HCT116 (cell line): ENCODE measurements at regions not wholly inside any gene's neighbourhood (a gene's known extent, or its start where the extent isn't known, plus 50 kb on each side); places are given as distances from the start of the nearest gene placed in this dataset.

Source experiments
- ATAC-seq: fragments of 200-7000 bp; cut with Tn5 transposase; 2 replicates; pipeline ENCODE4 v1.9.1; 2020; ENCODE audit warnings: mild to moderate bottlenecking, moderate library complexity
- BruUV-seq: library from RNA; stranded (reverse); fragments of 400-500 nt; replicated peaks from 2 replicates; lab custom pipeline; 2021; lab: Mats Ljungman, UMichigan
- CTCF ChIA-PET: fragments of 300-600 bp; sonication (Branson Sonifier 250); formaldehyde crosslinking; loops from one replicate; lab custom pipeline; 2021; ENCODE audit warnings: antibody characterized with exemption; lab: Charles Lee
- POLR2A ChIA-PET: fragments of 300-600, 350-600 bp; sonication (Branson Sonifier 250); formaldehyde crosslinking; loops from one replicate; lab custom pipeline; 2021; ENCODE audit warnings: antibody characterized with exemption; lab: Charles Lee
- RAD21 ChIA-PET, 2 experiments: fragments of 300-600 bp; sonication (Branson Sonifier 250); formaldehyde crosslinking; loops; one replicate each; lab custom pipeline; 2023; ENCODE audit warnings: low total read pairs in 2 of 2; ENCODE audit not compliant: uncharacterized antibody in 2 of 2, unreplicated experiment in 2 of 2, low non-redundant PET in 1 of 2; lab: Charles Lee
- DNase-seq: peaks from one replicate; pipeline ENCODE4 v3.0.0-alpha.2; 2010; ENCODE audit warnings: low read depth, low spot score
- H2AFZ ChIP-seq: fragments of 200-600 bp; shearing (Covaris generic), sonication (generic); 2 replicates; pipeline ENCODE4 v1.6.1; 2017; ENCODE audit warnings: low read depth, mixed run types, mixed read lengths, antibody characterized with exemption, low read length; ENCODE audit not compliant: poor library complexity, severe bottlenecking
- H3K27ac ChIP-seq: 2 replicates; pipeline ENCODE4 v1.5.1; 2012; ENCODE audit warnings: low read depth, low read length
- H3K27me3 ChIP-seq: fragments of 200-600 bp; sonication (generic); 2 replicates; pipeline ENCODE4 v1.6.1; 2016; ENCODE audit warnings: mixed run types, low read length, mixed read lengths; ENCODE audit not compliant: insufficient read depth
- H3K36me3 ChIP-seq, 2 experiments: fragments of 200-500 bp in 1 of 2; fragments of 200-600 bp in 1 of 2; sonication (Bioruptor generic) in 1 of 2; sonication (generic) in 1 of 2; 2 replicates each; pipeline versions ENCODE4 v1.5.1 to v1.6.1; 2014 to 2016; ENCODE audit warnings: low read length in 2 of 2, inconsistent platforms in 1 of 2, mixed read lengths in 1 of 2, mixed run types in 1 of 2; ENCODE audit not compliant: insufficient read depth in 2 of 2, control insufficient read depth in 1 of 2
- H3K4me1 ChIP-seq, 2 experiments: fragments of 200-600 bp in 1 of 2; sonication (generic) in 1 of 2; 2 replicates each; pipeline versions ENCODE4 v1.5.1 to v1.6.1; 2012 to 2017; ENCODE audit warnings: low read length in 2 of 2, inconsistent platforms in 1 of 2, mild to moderate bottlenecking in 1 of 2, mixed read lengths in 1 of 2, mixed run types in 1 of 2, moderate library complexity in 1 of 2; ENCODE audit not compliant: insufficient read depth in 2 of 2, control insufficient read depth in 1 of 2
- H3K4me2 ChIP-seq: fragments of 200-600 bp; sonication (generic); 2 replicates; pipeline ENCODE4 v1.6.1; 2017; ENCODE audit warnings: mixed run types, low read length, mixed read lengths
- H3K4me3 ChIP-seq, 2 experiments: fragments of 200-600 bp in 1 of 2; sonication (generic) in 1 of 2; replicated peaks in 1 of 2; 2 replicates each; pipeline ENCODE4 v1.5.1; 2011 to 2016; ENCODE audit warnings: low read length in 2 of 2, control low read depth in 1 of 2, low read depth in 1 of 2, mild to moderate bottlenecking in 1 of 2, mixed read lengths in 1 of 2, mixed run types in 1 of 2
- H3K79me2 ChIP-seq: fragments of 200-600 bp; sonication (generic); 2 replicates; pipeline ENCODE4 v1.6.1; 2017; ENCODE audit warnings: mild to moderate bottlenecking, mixed run types, low read length, moderate library complexity, mixed read lengths; ENCODE audit not compliant: insufficient read depth
- H3K9ac ChIP-seq: fragments of 200-600 bp; sonication (generic); 2 replicates; pipeline ENCODE4 v1.6.1; 2016; ENCODE audit warnings: low read length, mixed read lengths
- H3K9me2 ChIP-seq: fragments of 200-600 bp; sonication (generic), shearing (Covaris generic); 2 replicates; pipeline ENCODE4 v1.6.1; 2017; ENCODE audit warnings: mixed run types, mild to moderate bottlenecking, moderate library complexity; ENCODE audit not compliant: insufficient read depth
- H3K9me3 ChIP-seq, 2 experiments: fragments of 200-500 bp in 1 of 2; fragments of 200-600 bp in 1 of 2; sonication (Bioruptor generic) in 1 of 2; sonication (generic) in 1 of 2; 2 replicates each; pipeline ENCODE4 v1.6.1; 2014 to 2017; ENCODE audit warnings: low read length in 2 of 2, mixed read lengths in 2 of 2, inconsistent platforms in 1 of 2, low read depth in 1 of 2, mild to moderate bottlenecking in 1 of 2, mixed run types in 1 of 2, moderate library complexity in 1 of 2; ENCODE audit not compliant: control insufficient read depth in 1 of 2, insufficient read depth in 1 of 2
- H4K20me1 ChIP-seq: fragments of 200-600 bp; sonication (generic), shearing (Covaris generic); 2 replicates; pipeline ENCODE4 v1.6.1; 2017; ENCODE audit warnings: mixed run types, mild to moderate bottlenecking, moderate library complexity; ENCODE audit not compliant: insufficient read depth
- CBX3 ChIP-seq: IDR thresholded peaks from 2 replicates; pipeline ENCODE4 v1.6.1; 2012; ENCODE audit warnings: low read depth
- ELF1 ChIP-seq: IDR thresholded peaks from 2 replicates; pipeline ENCODE4 v1.6.1; 2012; ENCODE audit warnings: low read depth, borderline replicate concordance
- FOSL1 ChIP-seq: IDR thresholded peaks from 2 replicates; pipeline ENCODE4 v1.6.1; 2012; ENCODE audit warnings: low read depth
- MAX ChIP-seq: IDR thresholded peaks from 2 replicates; pipeline ENCODE4 v1.6.1; 2012
- POLR2A ChIP-seq: IDR thresholded peaks from 2 replicates; pipeline ENCODE4 v1.7.0; 2011; ENCODE audit warnings: borderline replicate concordance; ENCODE audit not compliant: insufficient read depth, insufficient read length; ENCODE audit errors: extremely low read depth
- REST ChIP-seq: IDR thresholded peaks from 2 replicates; pipeline ENCODE4 v1.6.1; 2012; ENCODE audit warnings: low read depth
- SRF ChIP-seq: IDR thresholded peaks from 2 replicates; pipeline ENCODE4 v1.6.1; 2012; ENCODE audit warnings: low read depth
- TCF7L2 ChIP-seq: IDR thresholded peaks from 2 replicates; pipeline ENCODE4 v1.7.0; 2011; ENCODE audit warnings: borderline replicate concordance, inconsistent platforms; ENCODE audit not compliant: insufficient read depth, insufficient read length; ENCODE audit errors: extremely low read depth
- ZNF274 ChIP-seq: fragments of 200-500 bp; sonication (Bioruptor generic); IDR thresholded peaks from 2 replicates; pipeline ENCODE4 v1.6.1; 2014; ENCODE audit warnings: mild to moderate bottlenecking, low read depth, low read length, inconsistent platforms
- intact Hi-C: fragments of 100-400 bp; cut with micrococcal nuclease; formaldehyde crosslinking; loops from 2 replicates; pipeline ENCODE4 v1.10.0; 2022

- Histone ChIP-seq H3K36me3 (no peaks in the 10 kb centered on the region), H3K27me3 (no peaks in the 10 kb centered on the region), H3K4me2 (no peak overlapping the region), H3K9me2 (no peaks in the 10 kb centered on the region), H2AFZ (no peak overlapping the region), H3K4me1 (no peaks in the 10 kb centered on the region), H3K9ac (no peak overlapping the region), H3K4me3 (no peak overlapping the region)
- ChIA-PET CTCF (no interaction called here), POLR2A (no interaction called here)
- DNase-seq = no peak
- no peak for TF ChIP-seq CBX3
- no peak for TF ChIP-seq ELF1
- no peak for TF ChIP-seq FOSL1
- no peak for TF ChIP-seq REST
- TF ChIP-seq, all 23 proteins: peak for 0
- ATAC-seq = no peak
- peaks cover 10 to 35% of the 10 kb centered on the region in 2 experiments; a peak in 2 of 4 replicates for H3K9me3 ChIP-seq
- H3K27ac ChIP-seq = no peak overlapping the region
- no peaks in the 10 kb centered on the region for H4K20me1 ChIP-seq
- BruUV-seq = no TSS peak
- RAD21 ChIA-PET = no interaction called here
- H3K79me2 ChIP-seq = no peaks in the 10 kb centered on the region
- intact Hi-C loops = no loop called here
Measured at GRCh38 chr18:77906103-77906892, 656.6 kb downstream of the GALR1 start.

GRCh38 chr18:77910347-77910746 lies 660.7 kb downstream of the GALR1 start:
- H2AFZ ChIP-seq = no peak overlapping the region
- ChIA-PET RAD21 (no interaction called here), CTCF (no interaction called here), POLR2A (no interaction called here)
- no TSS peak for BruUV-seq
- DNase-seq (no peak), ATAC-seq (no peak)
- no peaks in the 10 kb centered on the region for H3K79me2 ChIP-seq
- no peaks in the 10 kb centered on the region for H4K20me1 ChIP-seq
- H3K9ac ChIP-seq = no peak overlapping the region
- intact Hi-C loops = no loop called here
- no peaks in the 10 kb centered on the region for H3K9me2 ChIP-seq
- no peaks in the 10 kb centered on the region for H3K27me3 ChIP-seq
- H3K9me3 ChIP-seq = peaks cover 10 to 23% of the 10 kb centered on the region in 2 experiments; a peak in 2 of 4 replicates
- H3K4me1 ChIP-seq = no peaks in the 10 kb centered on the region
- no peak overlapping the region for H3K27ac ChIP-seq
- no peak overlapping the region for H3K4me2 ChIP-seq
- H3K4me3 ChIP-seq = no peak overlapping the region
- H3K36me3 ChIP-seq = no peaks in the 10 kb centered on the region
- TF ChIP-seq ZNF274 (no peak), POLR2A (no peak), SRF (no peak), FOSL1 (no peak), TCF7L2 (no peak), MAX (no peak), REST (no peak)
